ENCODE measurements at regions not wholly inside any gene's neighbourhood (a gene's known extent, or its start where the extent isn't known, plus 50 kb on each side); places are given as distances from the start of the nearest gene placed in this dataset.

DNA sequence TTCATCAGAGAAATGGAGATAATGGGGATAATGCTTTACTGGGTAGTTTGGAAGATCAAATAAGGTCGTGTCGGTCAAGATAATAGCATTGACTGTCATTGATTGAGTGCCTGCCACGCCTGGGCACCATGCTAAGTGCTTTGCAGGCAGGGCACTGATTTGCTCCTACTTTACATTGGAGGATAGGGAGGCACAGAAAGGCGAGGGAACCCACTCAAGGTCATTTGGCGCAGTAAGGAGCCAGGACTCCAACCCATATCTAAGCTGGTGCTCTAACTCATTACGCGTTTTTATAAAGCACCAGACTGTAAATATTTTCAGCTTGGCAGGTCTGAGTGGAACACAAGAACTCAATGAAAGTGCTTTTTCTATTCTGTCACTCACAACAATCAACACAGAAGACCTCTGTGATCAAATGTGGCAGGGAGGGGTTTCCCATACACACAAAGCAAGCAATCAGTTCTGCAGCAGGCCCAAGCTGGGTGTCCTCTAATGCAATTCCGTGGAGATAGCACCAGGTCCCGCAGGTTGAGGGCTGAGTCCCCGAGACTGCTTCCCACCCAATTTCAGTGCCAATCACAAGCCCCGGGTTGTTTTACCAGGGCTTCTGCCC, 373.6 kb downstream of the CDH26 start:
- DNase-seq, result no peak

DNA sequence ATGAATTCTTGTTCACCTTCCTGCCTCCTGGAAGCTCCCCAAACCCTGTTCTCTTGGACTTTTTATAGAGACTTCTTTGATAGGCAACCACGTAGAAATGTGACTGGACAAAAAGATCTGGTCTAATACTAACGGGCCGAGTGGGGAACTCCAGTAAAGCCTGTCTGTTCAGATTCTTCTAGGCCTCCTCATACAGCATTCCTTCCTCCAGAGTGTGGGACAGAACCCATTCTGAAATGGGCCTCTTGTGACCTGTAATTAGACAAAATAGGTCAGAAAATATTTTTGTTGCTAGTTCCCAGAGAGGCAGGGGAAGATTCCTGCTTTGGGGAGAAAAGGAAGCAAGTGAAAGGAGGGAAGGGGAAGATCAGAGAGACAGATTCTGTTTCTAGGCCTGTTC, 374.3 kb downstream of the CDH26 start:
- DNase-seq, result no peak

DNA sequence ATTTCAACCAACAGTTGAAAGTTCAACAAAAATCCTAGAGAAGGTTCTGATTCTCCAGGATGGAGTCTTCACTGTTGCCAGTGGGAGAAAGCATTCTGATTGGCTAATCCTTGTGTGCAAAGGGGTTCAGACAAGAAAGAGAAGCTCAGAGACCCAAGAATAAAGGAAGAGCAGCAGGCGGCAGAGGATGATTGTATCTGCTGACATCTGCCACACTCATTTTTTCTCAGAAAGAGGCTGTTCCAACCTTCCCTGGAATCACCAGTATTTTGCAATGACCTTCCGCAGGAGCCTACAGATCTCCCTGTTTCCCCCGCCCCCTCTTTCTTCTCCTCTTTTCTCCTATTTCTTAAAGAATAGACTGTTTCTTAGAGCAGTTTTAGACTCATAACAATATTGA, 376.7 kb downstream of the CDH26 start:
- no peak for DNase-seq

DNA sequence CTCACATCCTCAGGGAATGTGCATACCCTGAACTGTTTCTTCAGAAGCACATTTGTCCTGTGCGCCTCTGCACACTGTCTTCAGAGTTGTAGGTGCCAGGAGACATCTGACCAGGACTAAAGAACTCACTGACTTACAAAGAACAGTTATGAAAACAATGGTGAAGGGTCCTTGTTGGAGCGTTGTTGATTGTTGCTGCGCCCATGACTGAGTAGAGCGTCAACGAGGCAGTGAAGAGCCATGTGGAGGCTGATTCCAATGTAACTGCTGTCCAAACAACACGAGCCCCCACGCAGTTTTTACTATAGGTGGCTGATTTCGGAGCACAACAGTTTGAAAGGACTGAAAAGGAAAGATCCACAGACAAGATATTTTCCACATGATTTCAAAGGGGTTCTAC, 380.3 kb downstream of the CDH26 start:
- DNase-seq, result no peak

DNA sequence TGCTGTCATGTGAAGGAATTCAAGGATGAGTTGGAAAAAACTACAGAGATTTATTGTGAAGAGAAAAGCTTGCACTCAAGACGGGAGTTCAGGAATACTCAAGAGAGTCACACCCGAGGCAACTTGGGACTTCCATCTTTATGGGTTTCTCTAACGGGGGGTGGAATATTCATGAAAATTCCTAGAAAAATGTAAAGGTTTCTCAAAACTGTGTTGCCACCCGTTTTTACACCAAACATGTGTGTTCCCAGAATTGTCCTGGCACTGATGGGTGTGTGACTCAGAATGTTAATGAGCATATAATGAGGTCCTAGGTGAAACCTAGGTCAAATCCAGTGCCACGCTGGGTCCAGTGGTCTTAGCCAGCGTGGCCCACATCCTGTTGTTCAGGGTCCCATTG, 381.5 kb downstream of the CDH26 start:
- no peak for DNase-seq

DNA sequence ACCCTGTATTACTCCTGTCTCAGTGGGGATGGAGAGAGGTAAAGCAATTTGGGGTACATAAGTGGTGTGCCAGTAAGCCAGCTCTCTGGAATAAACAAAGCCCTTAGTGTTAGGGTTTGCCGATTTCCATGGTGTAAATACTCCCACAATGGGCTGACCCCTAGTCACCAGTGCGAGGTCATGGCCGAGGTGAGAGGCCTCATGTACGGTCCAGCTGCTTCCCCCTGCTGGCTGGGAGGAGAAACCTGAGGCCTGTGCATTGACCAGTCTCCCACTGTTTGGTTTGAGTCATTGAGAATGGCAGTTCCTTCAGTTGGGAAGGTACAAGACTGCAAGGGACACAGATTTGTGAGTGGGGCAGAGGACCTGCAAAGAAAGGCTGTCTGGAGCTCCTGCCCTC, 382.0 kb downstream of the CDH26 start:
- DNase-seq, result no peak

DNA sequence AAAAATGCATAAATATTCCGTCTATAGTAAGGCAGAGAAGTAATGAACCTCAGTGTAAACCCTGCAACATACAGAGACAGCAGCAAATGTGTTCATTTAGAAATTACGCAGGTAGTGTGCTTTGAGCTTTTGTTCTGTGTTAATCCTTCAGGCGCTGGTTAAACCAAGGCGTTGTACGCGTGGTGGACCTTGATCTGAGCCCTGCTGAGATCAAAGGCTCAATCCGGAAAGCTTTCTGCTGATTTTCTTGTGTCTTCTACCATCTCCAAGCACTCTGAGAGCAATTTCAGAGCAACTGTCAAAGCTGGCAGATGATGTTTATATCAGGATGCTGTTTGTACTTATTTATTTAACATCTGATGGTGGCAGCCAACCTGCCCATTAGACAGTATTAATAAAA, 382.8 kb downstream of the CDH26 start:
- DNase-seq, result no peak

DNA sequence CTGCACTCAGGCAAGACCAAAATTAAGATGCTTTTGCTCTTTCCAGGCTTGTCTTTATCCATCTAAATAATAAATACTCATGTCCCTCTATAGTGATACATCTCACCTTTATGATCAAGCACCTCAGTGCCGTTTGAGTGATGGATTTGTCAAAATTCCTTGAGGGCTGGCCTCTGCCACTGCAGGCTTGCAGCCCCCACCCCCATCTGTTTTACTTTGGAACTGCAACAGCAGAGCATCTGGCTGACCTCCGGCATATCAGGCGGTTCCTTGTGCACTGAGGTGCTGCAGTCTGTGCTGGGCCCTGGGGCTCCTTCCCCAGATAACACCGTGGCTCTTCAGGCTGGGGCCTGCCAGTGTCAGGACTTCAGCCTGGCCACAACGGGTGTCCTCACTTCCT, 386.9 kb downstream of the CDH26 start:
- no peak for DNase-seq

DNA sequence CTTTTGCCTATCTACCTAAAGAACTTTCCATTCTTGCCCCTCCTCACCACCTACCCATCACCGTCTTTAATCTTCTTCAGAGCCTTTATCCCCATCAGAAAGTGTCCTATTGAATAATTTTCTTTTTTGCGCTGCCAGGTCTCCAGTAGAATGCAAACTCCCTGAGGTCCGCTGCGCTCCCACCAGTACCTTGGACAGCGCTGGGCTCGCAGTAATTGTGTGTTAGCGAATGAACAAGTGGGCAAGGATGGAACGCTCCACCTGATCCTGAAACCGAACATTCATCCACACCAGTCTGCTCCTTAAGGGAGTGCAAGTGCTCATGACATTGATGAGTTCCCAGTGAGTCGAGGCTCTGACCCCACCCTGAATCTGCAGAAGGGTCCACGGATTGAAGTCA, 391.2 kb downstream of the CDH26 start:
- DNase-seq, result no peak

DNA sequence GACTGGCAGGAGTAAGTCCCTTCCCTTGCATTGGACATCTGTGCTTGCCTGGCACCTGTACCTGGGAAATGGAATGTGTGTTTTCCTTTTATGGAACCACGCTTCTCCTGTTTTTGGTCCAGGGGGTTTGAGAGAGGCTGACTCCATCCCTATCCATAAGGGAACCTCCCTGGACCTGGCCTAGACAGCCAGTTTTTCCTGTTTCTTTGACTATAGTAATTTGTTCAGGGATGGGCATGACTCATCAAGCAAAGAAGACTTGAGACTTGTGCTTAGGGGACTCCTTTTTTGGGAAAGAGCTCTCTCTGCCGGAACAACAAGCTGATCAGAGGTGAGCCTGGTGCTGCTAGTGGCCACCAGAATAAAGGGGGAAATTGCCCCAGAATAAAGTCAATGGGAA, 393.8 kb downstream of the CDH26 start:
- DNase-seq, result no peak

DNA sequence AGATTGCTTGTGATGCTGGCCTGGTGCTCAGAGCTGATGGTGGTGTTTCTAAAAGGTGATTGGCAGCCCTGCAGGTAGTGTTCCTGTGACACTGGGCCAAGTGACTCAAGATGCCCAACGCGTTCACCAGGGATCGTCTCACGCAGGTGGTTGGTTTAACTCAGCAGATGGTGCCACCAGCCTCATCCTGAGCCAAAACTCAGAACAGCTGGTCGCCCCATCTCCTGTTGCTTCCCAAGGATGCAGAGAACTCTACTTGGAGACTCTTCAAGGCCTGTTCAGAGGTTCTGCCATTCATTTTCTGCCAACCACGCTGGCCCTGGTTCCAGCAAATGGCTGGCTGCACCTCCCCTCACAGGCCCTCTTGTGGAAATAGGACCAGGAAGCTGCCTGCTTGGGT, 394.4 kb downstream of the CDH26 start:
- no peak for DNase-seq

DNA sequence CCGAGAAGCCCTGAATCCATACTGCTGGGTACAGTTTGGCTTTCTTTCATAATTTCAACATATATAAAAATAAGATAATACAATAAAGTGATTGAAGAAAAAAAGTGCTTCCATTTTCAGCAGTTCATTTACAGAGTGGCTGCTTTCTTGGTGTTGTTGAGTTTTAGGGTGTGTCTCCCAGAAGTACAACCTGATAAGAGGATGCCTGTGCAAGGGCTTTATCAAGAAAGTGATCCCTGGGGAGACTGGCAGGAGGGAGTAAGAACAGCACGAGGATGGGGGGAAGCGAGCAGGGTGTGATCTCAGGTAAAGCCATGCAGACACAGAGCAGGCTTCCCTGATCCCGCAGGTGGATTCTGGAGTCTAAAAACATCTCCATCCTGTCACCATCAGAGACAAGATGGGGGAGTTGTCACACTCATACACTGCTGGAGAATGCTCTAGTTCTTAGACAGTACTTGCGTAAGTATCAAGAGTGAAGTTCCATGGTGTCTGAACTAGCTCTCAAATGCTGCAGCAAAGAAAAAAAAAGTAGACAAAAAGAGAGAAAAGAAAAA, 395.9 kb downstream of the CDH26 start:
- no peak for DNase-seq

DNA sequence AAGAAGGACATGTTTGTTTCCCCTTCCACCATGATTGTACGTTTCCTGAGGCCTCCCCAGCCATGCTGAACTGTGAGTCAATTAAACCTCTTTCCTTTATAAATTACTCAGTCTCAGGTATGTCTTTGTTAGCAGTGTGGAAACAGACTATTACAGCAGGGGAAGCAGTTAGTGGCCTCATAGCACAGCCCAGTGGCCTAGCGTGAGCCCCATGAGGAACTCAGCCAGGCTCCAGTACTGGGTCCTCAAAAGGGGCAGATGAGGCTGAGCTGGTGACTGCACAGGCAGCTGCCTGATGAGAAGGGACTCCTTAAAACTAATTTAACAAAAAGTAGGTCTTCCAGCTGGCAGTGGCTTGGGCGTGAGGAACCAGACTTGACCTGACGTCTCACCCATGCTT, 399.9 kb downstream of the CDH26 start:
- no peak for DNase-seq

DNA sequence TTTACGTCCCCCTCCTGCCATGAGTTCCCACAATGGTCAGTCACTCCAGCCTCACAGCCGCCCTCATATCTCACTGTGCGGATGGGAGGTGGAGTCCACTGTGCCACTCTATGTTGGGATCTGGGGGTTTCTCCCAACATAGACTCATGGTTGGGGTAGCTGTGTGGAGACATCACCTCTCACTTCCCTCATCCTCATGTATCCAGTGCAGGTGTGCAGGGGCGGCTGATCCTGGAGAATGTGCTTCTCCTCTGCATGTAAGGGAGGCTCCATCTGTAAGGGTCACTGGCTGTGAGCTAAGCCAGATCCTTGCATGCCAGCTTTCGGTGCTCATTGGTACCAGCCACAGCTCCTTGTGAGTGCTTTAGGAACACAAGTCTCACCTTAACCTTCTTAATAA, 400.8 kb downstream of the CDH26 start:
- no peak for DNase-seq

DNA sequence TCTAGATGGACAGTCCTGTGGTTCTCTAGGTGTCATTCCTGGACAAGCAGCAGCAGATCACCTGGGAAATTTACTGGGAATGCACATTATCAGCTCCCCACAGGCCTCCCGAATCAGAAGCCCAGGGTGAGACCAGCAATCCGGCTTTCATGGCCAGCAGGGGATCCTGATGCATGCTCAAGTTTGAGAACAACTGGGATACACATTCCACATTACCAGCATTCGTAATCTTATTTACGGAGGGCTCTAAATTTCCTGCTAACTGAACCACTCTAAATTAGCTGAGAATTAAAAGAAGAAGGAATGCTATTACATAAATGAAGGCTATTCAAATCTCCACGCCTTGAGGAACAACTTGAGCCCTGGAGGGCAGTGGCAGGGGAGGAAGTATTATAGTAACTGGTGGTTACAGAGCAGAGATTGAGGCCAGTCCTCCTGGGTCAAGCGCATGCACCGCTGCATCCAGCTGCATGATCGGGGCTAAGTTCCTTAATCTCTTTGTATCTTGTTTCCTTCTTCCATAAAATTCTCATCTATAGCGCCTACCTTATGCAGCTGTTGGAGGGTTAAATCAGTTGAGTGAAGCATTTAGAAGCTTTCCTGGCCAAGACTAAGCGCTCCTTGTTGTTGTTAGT, 403.7 kb downstream of the CDH26 start:
- no peak for DNase-seq

DNA sequence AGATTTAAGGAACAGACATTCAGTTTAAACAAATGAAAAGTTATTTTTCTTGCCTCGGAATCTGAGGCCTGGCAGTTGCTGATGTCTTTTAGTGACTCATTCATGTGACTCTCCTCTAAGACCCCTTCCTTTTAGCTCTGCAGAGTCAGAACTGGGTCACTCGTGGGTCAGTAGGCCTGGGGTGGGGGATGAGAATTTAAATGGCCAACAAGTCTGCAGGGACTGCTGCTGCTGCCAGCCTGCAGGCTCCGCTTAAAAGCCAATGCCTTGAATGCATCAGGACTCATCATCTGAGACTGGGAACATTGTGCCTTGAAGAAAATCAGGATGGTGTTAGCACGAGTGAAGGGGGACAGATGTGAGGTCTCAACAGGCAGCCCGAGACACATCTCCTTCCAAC, 404.3 kb downstream of the CDH26 start:
- DNase-seq, result no peak

DNA sequence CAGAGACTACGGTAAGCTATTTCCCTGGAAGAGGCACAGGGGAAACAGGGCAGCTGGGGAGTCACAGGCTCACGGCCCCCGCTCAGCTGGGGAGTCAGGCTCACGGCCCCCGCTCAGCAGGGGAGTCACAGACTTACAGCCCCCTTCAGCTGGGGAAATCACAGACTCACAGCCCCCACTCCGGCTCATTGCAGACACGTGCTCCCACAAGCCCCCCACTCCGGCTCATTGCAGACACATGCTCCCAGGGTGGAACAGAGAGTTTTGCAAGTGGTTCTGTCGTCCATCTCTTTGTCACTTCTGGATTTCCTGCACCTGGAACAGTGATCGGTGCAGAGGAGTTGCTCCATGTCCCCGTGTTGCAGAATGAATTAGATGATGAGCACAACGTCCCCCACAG, 405.5 kb downstream of the CDH26 start:
- DNase-seq, result no peak

DNA sequence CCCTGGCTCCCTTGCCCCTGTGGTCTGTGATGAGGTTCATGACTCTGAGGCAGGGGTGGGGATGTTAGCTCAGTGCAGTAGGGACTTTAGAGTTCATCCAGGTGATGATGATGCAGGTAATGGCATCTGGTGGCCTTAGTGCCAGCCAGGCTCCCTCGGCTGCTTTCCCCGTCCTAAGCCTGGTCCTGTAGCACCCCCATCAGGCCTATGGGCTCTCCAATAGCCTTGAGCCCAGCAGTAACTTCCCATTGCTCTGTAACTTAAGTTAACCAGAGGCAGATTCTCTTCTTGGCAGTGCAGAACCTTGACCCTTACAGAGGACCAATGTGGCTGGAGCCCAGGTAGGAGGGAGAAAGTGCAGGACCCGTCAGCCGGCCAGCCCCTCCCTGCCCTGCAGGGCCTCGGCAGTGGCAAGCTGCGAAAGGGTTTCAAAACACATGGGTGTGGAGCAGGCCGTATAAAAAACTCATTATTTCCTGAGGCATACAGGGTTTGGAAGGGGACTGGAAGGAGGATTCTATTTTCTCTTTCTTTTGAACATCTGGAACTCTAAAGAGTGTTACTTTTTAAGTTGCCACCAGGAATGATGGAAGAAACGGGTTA, 406.9 kb downstream of the CDH26 start:
- no peak for DNase-seq

DNA sequence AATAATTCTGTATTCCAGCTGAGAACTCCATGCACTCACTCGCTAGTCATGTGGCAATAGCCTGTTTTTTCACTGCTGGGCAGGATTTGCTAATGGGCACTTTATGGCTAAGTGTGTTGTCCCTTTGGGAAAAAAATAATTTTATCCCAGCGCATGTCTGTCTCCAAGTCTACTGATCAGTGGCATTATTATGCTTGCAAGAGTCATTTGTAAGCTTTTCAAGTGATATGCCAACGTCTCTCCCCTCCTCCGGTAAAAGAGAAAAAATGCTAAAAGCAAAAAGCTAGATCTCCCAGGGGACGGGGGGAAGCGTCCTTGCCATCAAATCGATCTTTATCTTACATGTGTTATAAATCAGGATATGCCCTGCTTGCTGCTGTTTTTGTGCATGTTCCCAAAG, 407.7 kb downstream of the CDH26 start:
- no peak for DNase-seq

DNA sequence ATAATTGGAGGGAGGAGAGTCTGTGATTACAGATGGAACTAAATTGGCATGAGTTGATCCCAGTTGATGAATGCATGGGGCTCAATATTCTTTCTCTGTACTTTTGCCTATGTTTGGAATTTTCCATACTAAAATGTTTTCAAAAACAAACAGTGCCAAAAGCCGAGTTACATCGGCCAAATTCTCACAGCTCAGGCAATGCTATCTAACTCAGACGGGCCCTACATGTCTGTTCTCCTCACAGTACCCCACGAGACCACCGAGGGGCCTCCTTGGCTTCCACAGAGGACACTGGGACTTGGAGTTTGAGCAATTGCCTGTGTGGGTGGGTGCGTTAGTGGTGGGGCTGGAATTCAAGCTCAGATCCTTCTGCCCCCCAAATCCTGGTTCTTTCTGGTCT, 413.2 kb downstream of the CDH26 start:
- DNase-seq, result no peak

DNA sequence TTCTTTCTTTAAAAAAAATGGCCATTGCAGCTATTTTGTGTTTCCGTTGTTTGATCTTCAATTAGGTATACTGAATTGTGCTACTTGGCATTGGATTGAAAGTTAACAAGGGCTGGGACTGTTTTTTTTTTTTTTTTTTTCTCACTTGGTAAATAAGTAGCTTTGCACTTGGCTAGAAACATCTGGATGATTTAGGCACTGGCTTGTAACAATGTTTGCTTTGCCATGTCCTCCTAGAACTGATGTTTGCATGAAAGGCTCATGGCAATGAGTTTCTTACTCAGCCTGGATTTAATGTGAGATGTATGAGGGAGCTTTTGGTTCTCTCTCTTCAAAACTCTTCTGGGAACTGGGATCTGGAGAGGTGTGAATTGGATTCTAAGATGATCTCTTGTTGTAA, 414.1 kb downstream of the CDH26 start:
- DNase-seq, result no peak

DNA sequence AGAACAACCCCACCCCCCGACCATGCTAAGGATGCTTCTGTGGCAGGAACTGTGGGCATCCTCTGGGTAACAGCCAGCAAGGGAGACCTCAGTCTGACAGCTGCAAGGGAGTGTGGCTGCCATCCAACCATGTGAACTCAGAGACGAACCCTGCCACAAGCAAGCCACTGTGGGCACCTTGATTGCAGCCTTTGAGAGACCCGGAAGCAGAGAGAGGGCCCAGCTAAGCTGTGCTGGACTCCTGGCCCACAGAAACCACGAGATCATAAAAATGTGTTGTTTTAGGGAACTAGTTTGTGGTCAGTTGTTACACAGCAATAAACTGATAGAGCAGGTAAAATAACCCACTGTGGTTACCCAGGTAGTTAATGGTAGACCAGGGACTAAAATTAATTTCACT, 414.6 kb downstream of the CDH26 start:
- no peak for DNase-seq

DNA sequence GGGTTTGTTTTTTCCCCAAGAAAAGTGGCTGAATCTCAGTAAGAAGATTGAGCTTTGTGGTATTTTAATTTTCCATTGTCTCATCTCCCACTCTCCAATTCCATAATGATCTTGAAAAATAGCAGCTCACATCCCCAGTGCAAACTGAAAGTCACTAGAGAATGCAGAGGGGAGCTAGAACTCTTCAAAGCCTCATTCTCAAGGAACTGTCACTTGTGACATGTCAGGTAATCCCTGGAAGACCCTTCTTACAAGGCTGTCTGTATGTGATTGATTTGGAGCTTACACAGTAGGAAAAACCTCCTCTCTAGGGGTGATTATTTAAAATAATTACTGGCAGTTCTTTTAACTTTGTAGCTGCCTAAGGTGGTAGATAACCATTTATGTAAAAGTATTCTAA, 420.4 kb downstream of the CDH26 start:
- DNase-seq, result no peak

DNA sequence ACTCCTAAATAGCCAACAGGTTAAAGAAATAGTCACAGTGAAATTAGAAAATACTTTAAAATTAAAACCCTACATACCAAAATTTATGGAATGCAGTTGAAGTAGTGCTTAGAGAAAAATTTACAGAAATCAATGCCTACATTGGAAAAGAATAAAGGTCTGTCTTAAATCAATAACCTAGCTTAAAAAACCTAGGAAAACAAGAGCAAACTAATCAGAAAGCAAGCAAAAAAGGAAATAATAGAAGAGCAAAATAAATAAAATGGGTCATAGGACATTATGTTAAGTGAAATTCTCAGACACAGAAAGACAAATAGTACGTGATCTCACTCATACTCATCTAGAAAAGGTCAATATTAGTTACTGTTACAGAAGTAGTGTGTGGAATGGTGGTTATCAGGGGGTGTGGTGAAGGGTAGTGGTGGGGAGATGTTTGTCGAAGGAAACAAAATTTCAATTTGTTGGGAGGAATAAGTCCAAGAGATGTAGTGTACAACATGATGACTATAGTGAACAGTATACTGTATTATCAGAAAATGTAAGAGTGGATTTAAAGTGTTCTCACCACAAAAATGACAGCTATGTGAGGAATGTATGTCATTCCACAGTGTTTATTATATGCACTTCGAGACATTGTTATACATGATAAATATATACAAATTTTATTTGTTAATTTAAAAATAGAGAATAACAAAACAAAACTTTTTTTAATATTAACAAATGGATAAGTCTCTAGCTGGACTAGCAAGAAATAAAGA, 423.6 kb downstream of the CDH26 start:
- DNase-seq, result no peak

Data from activated CD4-positive, alpha-beta T cell treated with anti-CD3 and anti-CD28 coated beads, Interleukin-10, Interleukin-2, amounts not matched to agents 100 ng/mL and 50 ng/mL, durations not matched to agents 16 hours and 8 hours (primary cell).